Activated CD4-positive, alpha-beta T cell treated with anti-CD3 and anti-CD28 coated beads, Interleukin-2, amount 10 ng/mL, durations not matched to agents 7 days and 5 days (primary cell): ENCODE measurements at regions not wholly inside any gene's neighbourhood (a gene's known extent, or its start where the extent isn't known, plus 50 kb on each side); places are given as distances from the start of the nearest gene placed in this dataset.

Source experiments
- CTCF ChIA-PET: fragments of 350-600 bp; sonication (Branson Sonifier 250); formaldehyde crosslinking; loops from one replicate; lab custom pipeline; 2021; ENCODE audit warnings: antibody characterized with exemption; lab: Charles Lee
- POLR2A ChIA-PET: fragments of 350-600 bp; sonication (Branson Sonifier 250); formaldehyde crosslinking; loops from one replicate; lab custom pipeline; 2021; ENCODE audit warnings: antibody characterized with exemption; lab: Charles Lee
- DNase-seq: peaks from one replicate; pipeline ENCODE4 v3.0.0-alpha.2; 2020
- H3K27ac Mint-ChIP-seq: one replicate; pipeline ENCODE4 v1.8.0; 2021; ENCODE audit warnings: mild to moderate bottlenecking, moderate library complexity, mixed read lengths
- H3K27me3 Mint-ChIP-seq: one replicate; pipeline ENCODE4 v1.8.0; 2021; ENCODE audit warnings: mixed read lengths
- H3K36me3 Mint-ChIP-seq: one replicate; pipeline ENCODE4 v1.8.0; 2021; ENCODE audit warnings: low read depth, mixed read lengths
- H3K4me1 Mint-ChIP-seq: one replicate; pipeline ENCODE4 v1.8.0; 2021; ENCODE audit warnings: mixed read lengths
- H3K4me3 Mint-ChIP-seq: one replicate; pipeline ENCODE4 v1.8.0; 2021; ENCODE audit warnings: mild to moderate bottlenecking, moderate library complexity, mixed read lengths
- H3K9me3 Mint-ChIP-seq: one replicate; pipeline ENCODE4 v1.8.0; 2021; ENCODE audit warnings: mixed read lengths

GRCh38 chr9:120138955-120139354 is 441.0 kb downstream of the CDK5RAP2 start:
- Mint-ChIP-seq H3K27ac (no peak overlapping the region), H3K27me3 (no peaks in the 10 kb centered on the region), H3K36me3 (no peaks in the 10 kb centered on the region), H3K4me1 (no peaks in the 10 kb centered on the region), H3K9me3 (peaks cover 5% of the 10 kb centered on the region), H3K4me3 (no peak overlapping the region)
- no peak for DNase-seq
- ChIA-PET POLR2A (no interaction called here), CTCF (no interaction called here)

- no peak for DNase-seq
- no peak overlapping the region for H3K4me3 Mint-ChIP-seq
- H3K36me3 Mint-ChIP-seq: no peaks in the 10 kb centered on the region
- ChIA-PET POLR2A (no interaction called here), CTCF (no interaction called here)
- H3K4me1 Mint-ChIP-seq: no peaks in the 10 kb centered on the region
- H3K27ac Mint-ChIP-seq: no peak overlapping the region
- peaks cover 5% of the 10 kb centered on the region for H3K9me3 Mint-ChIP-seq
- no peaks in the 10 kb centered on the region for H3K27me3 Mint-ChIP-seq
These were observed 442.7 kb downstream of the CDK5RAP2 start for GRCh38 chr9:120137186-120137840.

DNA sequence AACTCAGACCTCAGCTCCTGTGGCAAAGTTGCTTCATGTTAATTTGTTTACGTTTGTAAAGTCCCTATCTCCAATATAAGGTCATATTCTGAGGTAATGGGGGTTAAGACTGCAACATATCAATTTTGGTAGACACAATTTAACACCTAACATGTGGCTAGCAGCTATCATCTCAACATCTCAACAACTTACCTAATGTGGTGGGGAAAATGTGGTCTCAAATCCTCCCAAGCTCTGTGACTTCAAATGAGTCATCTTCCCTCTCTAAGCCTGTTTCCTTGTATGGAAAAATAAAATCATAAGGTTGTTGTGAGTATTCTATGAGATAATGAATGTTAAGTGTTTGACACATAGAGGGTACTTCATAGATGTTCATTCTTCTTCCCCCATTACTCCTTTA is 443.3 kb downstream of the CDK5RAP2 start:
- DNase-seq: no peak
- H3K4me3 Mint-ChIP-seq: no peak overlapping the region
- no peaks in the 10 kb centered on the region for H3K4me1 Mint-ChIP-seq
- H3K27ac Mint-ChIP-seq: no peak overlapping the region
- no peaks in the 10 kb centered on the region for H3K27me3 Mint-ChIP-seq
- no peaks in the 10 kb centered on the region for H3K36me3 Mint-ChIP-seq
- ChIA-PET POLR2A (no interaction called here), CTCF (no interaction called here)
- H3K9me3 Mint-ChIP-seq: peaks cover 5% of the 10 kb centered on the region

- Mint-ChIP-seq H3K4me1 (no peaks in the 10 kb centered on the region), H3K4me3 (no peak overlapping the region), H3K27ac (no peak overlapping the region), H3K36me3 (no peaks in the 10 kb centered on the region), H3K9me3 (no peaks in the 10 kb centered on the region), H3K27me3 (no peaks in the 10 kb centered on the region)
- ChIA-PET POLR2A (no interaction called here), CTCF (no interaction called here)
- DNase-seq: no peak
These were observed 462.9 kb downstream of the CDK5RAP2 start for GRCh38 chr9:120117081-120117480.

- Mint-ChIP-seq H3K27me3 (peaks cover 2% of the 10 kb centered on the region), H3K4me1 (no peaks in the 10 kb centered on the region), H3K4me3 (no peak overlapping the region), H3K27ac (no peak overlapping the region), H3K9me3 (no peaks in the 10 kb centered on the region), H3K36me3 (no peaks in the 10 kb centered on the region)
- ChIA-PET CTCF (interaction anchor here (1.1 to 1.4 kb wide), 2 partner anchors 10 to 20 kb away, joined by 3 read pairs; no protein-coding TSS in a partner anchor), POLR2A (no interaction called here)
- DNase-seq: no peak
These were observed 469.4 kb downstream of the CDK5RAP2 start for GRCh38 chr9:120110520-120110919.

DNA sequence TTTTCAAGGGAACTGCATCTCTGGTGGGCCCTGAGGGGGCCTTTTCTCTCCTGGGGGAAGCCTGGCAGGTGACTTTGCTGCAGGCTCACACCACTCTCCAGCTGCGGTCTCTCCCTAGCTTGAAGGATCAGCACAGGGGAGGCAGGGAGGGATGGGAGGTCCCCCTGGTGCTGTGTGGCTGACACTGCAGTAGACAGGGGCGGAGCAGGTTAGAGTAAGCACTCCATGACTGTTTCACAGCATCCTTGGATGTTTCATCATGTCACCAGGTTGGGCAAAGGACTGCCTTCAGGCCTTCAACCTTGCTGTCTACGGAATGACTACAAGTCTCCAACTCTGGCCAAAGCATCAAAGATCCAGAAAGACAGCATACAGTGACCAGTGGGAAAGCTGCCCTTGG is 470.7 kb downstream of the CDK5RAP2 start:
- POLR2A ChIA-PET: no interaction called here
- Mint-ChIP-seq H3K36me3 (no peaks in the 10 kb centered on the region), H3K27me3 (peaks cover 2% of the 10 kb centered on the region), H3K4me3 (no peak overlapping the region), H3K9me3 (no peaks in the 10 kb centered on the region), H3K27ac (no peak overlapping the region), H3K4me1 (no peaks in the 10 kb centered on the region)
- DNase-seq: no peak
- CTCF ChIA-PET: no interaction called here

DNA sequence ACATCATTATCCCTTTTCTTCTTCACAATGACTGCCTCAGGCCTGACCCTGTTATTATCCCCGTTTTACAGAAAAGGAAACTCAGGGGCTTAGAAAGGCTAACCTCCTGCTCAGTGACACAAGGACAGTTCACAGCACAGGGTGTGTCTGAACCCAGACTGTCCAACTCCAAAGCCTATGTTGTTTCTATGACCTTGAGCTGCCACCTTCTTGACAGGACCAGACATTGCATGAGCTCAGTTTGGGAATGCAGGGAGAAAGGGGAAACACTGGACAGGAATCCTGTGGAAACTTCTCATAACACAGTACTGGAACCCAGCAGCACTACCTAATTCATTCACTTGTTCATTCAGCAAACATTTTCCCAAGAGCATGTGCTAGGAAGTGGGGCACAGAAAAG is 472.8 kb downstream of the CDK5RAP2 start:
- ChIA-PET CTCF (no interaction called here), POLR2A (no interaction called here)
- Mint-ChIP-seq H3K4me3 (no peak overlapping the region), H3K9me3 (no peaks in the 10 kb centered on the region), H3K27me3 (peaks cover 2% of the 10 kb centered on the region), H3K36me3 (no peaks in the 10 kb centered on the region), H3K27ac (no peak overlapping the region), H3K4me1 (no peaks in the 10 kb centered on the region)
- DNase-seq: no peak

- DNase-seq: no peak
- H3K27ac Mint-ChIP-seq: no peak overlapping the region
- no peak overlapping the region for H3K4me3 Mint-ChIP-seq
- ChIA-PET POLR2A (no interaction called here), CTCF (no interaction called here)
- H3K36me3 Mint-ChIP-seq: no peaks in the 10 kb centered on the region
- H3K9me3 Mint-ChIP-seq: no peaks in the 10 kb centered on the region
- H3K4me1 Mint-ChIP-seq: no peaks in the 10 kb centered on the region
- peaks cover 2% of the 10 kb centered on the region for H3K27me3 Mint-ChIP-seq
These were observed 475.2 kb downstream of the CDK5RAP2 start for GRCh38 chr9:120104771-120105170.

DNA sequence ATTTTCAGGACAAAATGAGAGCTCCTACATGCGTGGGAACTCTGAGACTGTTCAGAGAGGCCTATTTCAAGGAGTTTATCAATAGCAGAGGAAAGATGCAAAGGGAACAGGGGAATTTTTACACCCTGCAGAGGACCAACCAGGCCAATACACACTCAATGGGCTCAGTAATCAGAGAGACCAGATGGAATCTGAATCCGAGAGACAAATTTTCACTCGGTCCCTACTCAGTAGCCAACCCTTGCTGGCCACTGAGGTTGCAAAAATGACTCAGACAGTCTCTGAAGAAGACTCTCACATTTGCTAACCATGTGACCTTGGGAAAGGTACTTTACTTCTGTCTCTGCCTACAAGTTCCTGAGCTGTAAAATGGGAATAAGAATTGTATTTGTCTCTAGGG is 479.4 kb downstream of the CDK5RAP2 start:
- Mint-ChIP-seq H3K4me1 (no peaks in the 10 kb centered on the region), H3K27me3 (no peaks in the 10 kb centered on the region), H3K27ac (no peak overlapping the region), H3K36me3 (no peaks in the 10 kb centered on the region), H3K9me3 (no peaks in the 10 kb centered on the region), H3K4me3 (no peak overlapping the region)
- CTCF ChIA-PET: interaction anchor here (1.0 to 1.1 kb wide), 2 partner anchors 10 kb away, joined by 3 read pairs; no protein-coding TSS in a partner anchor
- no peak for DNase-seq
- POLR2A ChIA-PET: no interaction called here

- H3K9me3 Mint-ChIP-seq: no peaks in the 10 kb centered on the region
- H3K36me3 Mint-ChIP-seq: no peaks in the 10 kb centered on the region
- H3K4me1 Mint-ChIP-seq: no peaks in the 10 kb centered on the region
- no peak for DNase-seq
- H3K4me3 Mint-ChIP-seq: no peak overlapping the region
- ChIA-PET POLR2A (no interaction called here), CTCF (no interaction called here)
- no peaks in the 10 kb centered on the region for H3K27me3 Mint-ChIP-seq
- H3K27ac Mint-ChIP-seq: no peak overlapping the region
These were observed 480.9 kb downstream of the CDK5RAP2 start for GRCh38 chr9:120099065-120099464.

- DNase-seq: no peak
- no peaks in the 10 kb centered on the region for H3K4me1 Mint-ChIP-seq
- H3K27ac Mint-ChIP-seq: no peak overlapping the region
- H3K9me3 Mint-ChIP-seq: no peaks in the 10 kb centered on the region
- no peaks in the 10 kb centered on the region for H3K36me3 Mint-ChIP-seq
- CTCF ChIA-PET: no interaction called here
- no peaks in the 10 kb centered on the region for H3K27me3 Mint-ChIP-seq
- H3K4me3 Mint-ChIP-seq: no peak overlapping the region
- POLR2A ChIA-PET: no interaction called here
These were observed 481.4 kb downstream of the CDK5RAP2 start for GRCh38 chr9:120098584-120098983.

DNA sequence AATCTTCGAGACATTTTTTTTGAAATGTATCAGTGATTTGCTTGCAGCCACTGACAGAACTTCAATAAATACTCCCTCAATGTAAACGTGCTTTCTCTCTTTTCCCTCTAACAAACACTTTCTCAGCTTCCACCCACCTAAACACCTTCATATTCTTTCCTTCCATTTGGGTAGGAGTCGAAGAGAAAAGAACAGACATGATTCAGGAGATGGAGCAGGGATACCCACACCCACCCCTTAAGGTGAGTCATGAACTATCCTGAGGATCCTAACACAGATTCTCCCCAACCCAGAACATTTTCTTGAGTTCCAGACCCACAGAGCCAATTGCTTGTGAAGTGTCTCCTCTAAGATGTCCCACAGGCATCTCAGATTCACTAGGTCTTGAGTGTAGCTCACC is 488.8 kb downstream of the CDK5RAP2 start:
- H3K4me1 Mint-ChIP-seq: no peaks in the 10 kb centered on the region
- no peaks in the 10 kb centered on the region for H3K27me3 Mint-ChIP-seq
- CTCF ChIA-PET: interaction anchor here (1.3 kb wide), 1 partner anchor 10 kb away, joined by 3 read pairs; no protein-coding TSS in a partner anchor
- POLR2A ChIA-PET: no interaction called here
- H3K36me3 Mint-ChIP-seq: no peaks in the 10 kb centered on the region
- H3K27ac Mint-ChIP-seq: no peak overlapping the region
- H3K4me3 Mint-ChIP-seq: no peak overlapping the region
- peaks cover 2% of the 10 kb centered on the region for H3K9me3 Mint-ChIP-seq
- DNase-seq: no peak

DNA sequence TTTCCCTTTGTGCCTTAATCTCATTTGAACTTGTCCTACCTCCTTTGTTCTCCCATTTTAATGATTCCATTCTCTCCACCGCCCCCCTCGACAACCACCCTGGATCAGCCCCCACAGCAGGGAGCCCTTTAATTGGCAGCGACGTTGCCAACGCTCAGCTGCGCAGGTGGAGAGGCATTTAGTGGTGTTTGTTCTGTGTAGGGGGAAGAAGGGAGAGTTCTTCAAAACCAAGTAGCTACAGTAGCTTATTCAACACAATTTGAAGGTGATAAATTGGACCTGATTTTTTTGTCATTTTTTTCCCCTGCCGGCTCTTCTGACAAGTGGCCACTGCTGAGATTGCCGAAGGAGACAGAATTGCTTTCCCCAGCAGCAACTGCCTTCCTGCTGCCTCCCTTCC is 499.1 kb downstream of the CDK5RAP2 start:
- no peak for DNase-seq
- ChIA-PET POLR2A (no interaction called here), CTCF (no interaction called here)
- no peak overlapping the region for H3K4me3 Mint-ChIP-seq
- no peaks in the 10 kb centered on the region for H3K27me3 Mint-ChIP-seq
- no peak overlapping the region for H3K27ac Mint-ChIP-seq
- H3K36me3 Mint-ChIP-seq: no peaks in the 10 kb centered on the region
- H3K4me1 Mint-ChIP-seq: no peaks in the 10 kb centered on the region
- peaks cover 5% of the 10 kb centered on the region for H3K9me3 Mint-ChIP-seq

- no peak for DNase-seq
- ChIA-PET POLR2A (no interaction called here), CTCF (no interaction called here)
- no peaks in the 10 kb centered on the region for H3K36me3 Mint-ChIP-seq
- no peaks in the 10 kb centered on the region for H3K27me3 Mint-ChIP-seq
- no peak overlapping the region for H3K4me3 Mint-ChIP-seq
- H3K4me1 Mint-ChIP-seq: no peaks in the 10 kb centered on the region
- no peaks in the 10 kb centered on the region for H3K9me3 Mint-ChIP-seq
- H3K27ac Mint-ChIP-seq: no peak overlapping the region
These were observed 501.9 kb downstream of the CDK5RAP2 start for GRCh38 chr9:120078112-120078511.
